HG02610 (cell line): ENCODE measurements at regions not wholly inside any gene's neighbourhood (a gene's known extent, or its start where the extent isn't known, plus 50 kb on each side); places are given as distances from the start of the nearest gene placed in this dataset.
"Not testable (repeated sequence)": the region's sequence is repeated elsewhere in the genome, so short reads cannot be mapped to it uniquely, and the experiment has no call there.

Experiments used
- ATAC-seq: cut with Tn5 transposase; IDR thresholded peaks from one replicate; pipeline ENCODE4 v1.9.1; 2021; ENCODE audit warnings: mild to moderate bottlenecking, moderate library complexity; ENCODE audit not compliant: unreplicated experiment

DNA sequence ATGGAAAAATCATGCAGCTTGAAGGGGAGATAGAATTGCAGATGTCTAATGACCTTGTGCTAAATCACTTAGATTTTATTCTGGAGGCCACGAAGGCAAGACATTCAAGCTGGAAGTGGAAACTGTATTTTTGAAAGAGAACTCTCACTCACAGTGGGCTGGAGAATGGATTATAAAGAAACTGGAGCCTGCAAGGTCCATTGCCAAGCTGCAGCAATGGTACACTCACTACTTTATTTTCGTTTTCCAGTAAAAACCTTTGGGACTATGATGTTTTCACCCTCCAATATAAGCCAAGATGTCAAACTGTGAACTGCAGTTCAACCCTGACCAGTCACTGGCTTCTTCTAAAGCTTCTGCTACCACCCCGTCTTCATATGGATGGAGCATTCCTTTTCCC lies 62.0 kb downstream of the SKIDA1 start:
- no peak for ATAC-seq

DNA sequence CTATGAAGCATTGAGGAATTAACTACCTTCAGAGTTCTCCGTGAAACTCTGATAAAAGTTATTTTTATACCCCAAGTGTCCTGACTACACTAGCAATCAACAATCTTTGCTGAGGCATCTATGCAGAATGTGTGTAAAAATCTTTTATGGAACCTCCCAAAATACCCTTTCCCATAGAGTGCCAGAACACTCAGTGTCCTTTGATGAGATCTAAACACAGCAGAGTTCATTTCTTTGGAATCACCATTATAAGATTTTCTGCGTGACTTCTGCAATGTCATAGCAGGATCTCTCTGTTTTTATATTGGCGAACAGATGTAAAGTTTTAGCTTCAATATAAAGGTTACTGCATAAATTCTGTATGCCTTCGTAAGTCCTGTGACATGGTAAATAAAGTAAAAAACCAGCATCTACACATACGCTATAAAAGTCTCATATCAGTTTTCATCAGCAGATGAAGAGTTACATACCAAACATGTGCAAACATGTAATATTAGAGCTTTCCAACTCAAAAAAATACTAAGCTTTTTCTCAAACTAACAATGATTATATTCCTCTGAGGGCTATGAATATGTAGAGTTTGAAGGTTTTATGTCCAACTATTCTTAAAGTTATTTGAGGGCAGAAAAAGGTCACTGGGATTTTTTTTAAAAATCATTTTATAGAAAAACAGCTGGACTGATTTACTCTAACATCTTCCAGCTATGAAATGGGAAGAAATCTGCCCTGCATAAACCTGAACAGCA lies 67.2 kb downstream of the SKIDA1 start:
- no peak for ATAC-seq

DNA sequence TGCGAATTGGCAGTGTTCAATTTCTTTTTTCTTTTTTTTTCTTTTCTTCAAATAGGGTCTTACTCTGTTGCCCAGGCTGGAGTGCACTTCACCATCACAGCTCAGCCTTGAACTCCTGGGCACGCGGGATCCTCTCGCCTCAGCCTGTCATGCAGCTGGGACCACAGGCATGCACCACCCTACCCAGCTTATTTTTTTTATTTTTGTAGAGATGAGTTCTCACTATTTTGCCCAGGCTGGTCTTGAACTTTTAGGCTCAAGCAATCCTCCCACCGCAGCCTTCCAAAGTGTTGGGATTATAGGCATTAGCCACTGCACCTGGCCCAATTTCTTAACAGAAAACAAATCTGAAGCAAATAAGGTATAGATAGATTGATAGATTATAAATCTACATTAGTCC lies 69.3 kb downstream of the SKIDA1 start:
- ATAC-seq = no peak

DNA sequence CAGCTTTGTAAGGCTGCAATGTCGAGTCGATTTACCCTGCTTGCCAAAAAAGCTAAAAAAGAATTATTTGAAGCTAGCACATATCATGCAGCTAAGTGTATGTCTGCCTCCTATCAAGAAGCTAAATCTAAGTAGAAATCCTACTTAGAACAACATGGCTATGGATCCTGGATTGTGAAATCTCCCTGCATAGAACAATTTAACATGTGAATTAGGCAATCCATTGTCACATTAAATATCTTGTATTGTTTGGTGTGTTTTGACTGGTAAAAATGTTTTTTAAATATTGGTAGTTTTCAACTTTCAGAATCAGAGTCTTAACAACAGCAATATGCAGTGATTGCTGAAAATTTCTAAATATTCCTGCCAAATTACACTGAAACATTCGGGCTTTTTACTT lies 73.3 kb downstream of the SKIDA1 start:
- no peak for ATAC-seq

DNA sequence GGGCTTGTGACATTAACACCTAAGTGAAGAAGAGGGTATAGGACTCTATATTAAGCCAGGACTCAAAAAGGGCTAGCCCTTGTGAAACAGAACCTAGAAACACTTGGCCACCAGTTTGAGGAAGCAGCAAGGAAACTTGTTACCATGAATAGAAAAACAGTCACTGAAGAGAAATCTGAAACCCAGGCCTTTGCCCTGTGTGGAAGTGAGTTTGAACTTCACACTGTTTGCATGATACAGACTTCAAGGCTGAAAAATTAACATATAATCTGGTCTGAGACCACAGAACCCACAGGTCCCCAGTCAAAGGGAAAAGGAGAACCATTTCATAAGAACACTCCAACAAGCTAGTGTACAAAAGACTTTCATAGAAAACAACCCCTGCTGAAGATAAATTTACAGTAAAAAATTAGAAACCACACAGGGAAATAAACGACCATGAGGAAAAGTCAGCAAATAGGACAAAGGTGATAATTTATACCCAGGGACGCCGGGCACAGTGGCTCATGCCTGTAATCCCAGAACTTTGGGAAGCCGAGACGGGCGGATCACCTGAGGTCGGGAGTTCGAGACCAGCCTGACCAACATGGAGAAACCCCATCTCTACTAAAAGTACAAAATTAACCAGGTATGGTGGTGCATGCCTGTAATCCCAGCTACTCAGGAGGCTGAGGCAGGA lies 76.1 kb downstream of the SKIDA1 start:
- no peak for ATAC-seq

DNA sequence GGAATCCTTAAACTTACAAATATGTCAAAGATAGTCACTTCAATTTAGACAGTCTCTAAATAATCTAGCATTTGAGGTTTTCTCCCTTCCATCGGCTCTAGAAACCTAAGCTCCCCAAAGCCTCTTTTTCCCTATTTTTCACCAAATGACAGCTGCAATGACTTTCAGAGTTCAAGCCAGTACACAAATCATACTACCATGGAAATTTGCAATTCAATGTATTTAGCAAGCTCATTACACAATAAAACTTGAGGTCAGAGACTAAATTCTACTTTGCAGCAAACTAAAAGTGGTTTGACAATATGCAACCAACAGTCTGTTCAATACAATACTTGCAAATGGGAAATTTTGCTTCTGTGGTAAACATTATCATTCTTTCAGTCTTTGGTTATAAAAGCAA lies 80.3 kb downstream of the SKIDA1 start:
- ATAC-seq = no peak

DNA sequence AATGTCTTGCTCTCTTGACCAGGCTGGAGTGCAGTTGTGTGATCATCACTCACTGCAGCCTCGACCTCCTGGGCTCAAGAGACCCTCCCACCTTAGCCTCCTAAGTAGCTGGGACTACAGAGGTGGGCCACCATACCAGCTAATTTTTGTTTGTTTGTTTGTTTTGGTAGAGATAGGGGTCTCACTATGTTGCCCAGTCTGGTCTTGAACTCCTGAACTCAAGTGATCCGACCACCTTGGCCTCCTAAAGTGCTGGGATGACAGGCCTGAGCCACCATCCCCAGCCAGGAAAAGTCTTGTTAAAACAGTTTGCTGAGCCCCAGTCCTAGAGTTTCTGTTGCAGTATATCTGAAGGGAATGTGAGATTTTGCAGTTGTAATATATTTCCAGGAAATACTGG lies 83.9 kb downstream of the SKIDA1 start:
- no peak for ATAC-seq

DNA sequence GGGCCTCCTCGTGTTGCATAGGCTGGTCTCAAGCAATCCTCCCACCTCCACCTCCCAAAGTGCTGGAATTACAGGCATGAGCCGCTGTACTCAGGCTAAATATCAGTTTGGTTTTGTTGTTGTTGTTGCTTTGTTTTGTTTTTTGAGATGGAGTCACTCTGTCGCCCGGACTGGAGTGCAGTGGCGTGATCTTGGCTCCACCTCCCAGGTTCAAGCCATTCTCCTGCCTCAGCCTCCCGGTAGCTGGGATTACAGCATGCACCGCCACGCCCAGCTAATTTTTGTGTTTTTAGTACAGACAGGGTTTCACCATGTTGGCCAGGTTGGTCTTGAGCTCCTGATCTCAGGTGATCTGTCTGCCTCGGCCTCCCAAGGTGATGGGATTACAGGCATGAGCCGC lies 86.6 kb downstream of the SKIDA1 start:
- not testable (repeated sequence) for ATAC-seq

DNA sequence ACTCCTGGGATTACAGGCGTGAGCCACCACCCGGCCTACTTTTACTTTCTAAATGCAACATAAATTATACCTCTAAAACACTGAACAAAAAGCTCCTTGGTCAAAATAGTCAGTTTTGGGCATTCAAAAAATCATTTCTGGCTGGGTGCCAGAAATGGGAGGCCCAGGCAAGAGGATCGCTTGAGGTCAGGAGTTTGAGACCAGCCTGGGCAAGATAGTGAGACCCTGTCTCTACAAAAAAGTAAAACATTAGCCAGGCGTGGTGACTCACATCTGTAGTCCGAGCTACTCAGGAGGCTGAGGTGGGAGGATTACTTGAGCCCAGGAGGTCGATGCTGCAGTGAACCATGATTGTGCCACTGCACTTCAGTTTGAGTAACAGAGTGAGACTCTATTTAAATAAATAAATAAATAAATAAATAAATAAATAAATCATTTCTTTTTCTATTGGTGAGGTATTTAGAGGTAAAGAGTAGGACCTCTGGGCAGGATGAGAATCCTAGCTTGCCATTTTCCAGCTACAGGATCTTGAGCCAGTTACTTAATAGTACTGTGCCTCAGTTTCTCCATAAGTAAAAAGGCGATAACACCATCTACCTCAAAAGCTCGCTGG lies 87.6 kb downstream of the SKIDA1 start:
- ATAC-seq = no peak

DNA sequence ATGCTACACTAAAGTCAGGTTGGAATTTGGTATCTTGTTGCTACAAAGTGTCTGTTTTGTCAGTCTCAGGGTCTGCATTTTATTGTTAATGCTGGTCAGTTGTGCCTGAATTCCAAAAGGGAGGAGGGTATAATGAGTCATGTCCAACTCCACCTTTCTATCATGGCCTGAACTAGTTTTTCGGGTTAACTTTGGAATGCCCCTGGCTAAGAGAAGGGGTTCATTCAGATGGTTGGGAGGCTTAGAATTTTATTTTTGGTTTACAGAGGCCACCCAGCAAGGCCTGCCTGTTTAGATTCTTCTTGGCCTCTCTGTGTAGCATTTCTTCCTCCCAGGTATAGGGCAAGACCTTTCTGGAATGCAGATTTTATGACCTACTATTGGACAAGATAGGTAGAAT lies 93.2 kb downstream of the SKIDA1 start:
- ATAC-seq = no peak

DNA sequence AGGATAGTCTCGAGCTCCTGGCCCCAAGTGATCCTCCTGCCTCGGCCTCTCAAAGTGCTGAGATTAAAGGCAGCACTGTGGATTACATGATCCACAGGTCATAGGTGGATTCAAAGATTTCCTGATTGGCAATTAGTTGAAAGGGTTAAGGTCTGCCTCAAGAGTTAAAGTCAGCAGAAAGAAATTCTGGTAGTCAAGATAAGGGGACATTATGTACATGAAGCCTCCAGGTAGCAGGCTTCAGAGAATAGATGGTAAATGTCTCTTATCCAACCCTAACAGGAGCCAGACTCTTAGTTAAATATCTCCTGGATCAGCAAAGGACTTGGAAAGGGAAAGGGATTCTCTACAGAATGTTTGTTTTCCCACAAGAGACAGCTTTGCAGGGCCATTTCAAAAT lies 93.7 kb downstream of the SKIDA1 start:
- ATAC-seq = no peak

DNA sequence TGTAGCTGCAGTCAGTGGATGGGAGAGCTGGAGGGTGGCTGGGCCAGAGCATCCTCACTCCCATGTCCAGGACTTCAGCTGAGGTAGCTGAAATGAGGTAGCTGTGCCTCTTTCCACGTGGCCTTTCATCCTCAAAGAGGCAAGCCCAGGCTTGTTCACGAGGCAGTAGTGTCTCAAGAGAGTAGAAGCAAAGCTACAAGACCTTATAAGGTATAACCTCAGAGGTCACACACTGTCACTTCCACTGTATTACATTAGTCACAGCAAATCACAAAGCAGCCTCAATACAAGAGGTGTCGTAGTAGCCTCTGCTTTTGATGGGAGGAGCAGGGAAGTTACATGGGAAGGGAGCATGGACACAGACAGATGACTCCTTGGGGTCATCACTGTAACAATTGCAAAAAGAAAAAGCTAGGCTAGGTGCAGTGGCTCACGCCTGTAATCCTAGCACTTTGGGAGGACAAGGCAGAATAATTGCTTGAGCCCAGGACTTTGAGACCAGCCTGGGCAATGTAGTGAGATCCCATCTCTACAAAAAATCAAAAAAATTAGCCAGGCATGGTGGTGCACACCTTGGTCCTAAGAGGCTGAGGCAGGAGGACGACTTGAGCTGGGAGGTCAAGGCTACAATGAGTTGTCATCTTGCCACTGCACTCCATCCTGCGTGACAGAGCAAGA lies 97.5 kb downstream of the SKIDA1 start:
- no peak for ATAC-seq

DNA sequence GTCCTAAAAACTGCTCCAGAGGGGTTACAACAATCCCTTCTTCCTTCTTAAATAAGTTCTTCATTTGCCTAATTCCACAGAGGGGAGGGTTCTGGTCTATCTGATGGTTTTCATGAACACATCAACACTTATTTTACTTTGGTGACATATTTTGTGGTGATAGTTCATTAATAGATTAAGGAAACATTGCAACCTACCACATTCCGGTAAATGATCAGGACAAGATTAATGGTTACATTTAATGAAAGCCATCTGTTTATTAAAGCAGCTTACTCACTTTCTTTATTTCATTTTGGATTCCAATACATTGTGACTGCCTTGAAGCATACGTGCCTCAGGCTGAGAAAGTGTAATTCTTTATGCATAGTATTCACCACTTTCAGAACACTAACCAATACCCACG lies 101.0 kb downstream of the SKIDA1 start:
- no peak for ATAC-seq

DNA sequence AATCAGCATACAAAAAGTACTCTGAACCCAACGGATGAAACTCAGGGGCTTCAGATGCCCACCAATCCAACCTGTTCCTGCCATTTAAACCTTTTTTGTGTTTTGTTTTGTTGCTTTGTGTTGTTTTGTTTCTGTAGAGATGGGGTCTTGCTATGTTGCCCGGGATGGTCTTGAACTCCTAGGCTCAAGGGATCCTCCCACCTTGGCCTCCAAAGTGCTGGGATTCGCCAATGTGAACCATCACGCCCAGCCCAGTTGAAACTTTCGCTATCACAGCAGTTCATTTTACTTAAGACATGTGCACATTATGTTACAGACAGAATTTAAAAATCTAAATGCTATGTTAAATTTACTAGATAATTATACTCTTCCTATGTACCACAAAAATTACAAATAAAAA lies 101.6 kb downstream of the SKIDA1 start:
- no peak for ATAC-seq

DNA sequence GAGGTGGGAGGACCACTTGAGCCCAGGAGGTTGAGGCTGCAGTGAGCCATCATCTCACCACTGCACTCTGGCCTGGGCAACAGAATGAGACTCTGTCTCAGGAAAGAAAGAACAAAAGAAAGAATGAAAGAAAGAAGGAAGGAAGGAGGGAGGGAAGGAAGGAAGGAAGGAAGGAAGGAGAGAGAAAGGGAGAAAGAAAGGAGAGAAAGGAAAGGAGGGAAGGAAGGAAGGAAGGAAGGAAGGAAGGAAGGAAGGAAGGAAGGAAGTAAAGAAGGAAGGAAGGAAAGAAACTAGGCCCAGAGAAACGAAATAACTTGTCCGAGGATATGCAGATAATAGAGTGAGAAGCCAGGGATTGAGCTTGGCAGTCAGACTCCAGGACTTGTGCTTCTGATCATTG lies 102.1 kb downstream of the SKIDA1 start:
- no peak for ATAC-seq

DNA sequence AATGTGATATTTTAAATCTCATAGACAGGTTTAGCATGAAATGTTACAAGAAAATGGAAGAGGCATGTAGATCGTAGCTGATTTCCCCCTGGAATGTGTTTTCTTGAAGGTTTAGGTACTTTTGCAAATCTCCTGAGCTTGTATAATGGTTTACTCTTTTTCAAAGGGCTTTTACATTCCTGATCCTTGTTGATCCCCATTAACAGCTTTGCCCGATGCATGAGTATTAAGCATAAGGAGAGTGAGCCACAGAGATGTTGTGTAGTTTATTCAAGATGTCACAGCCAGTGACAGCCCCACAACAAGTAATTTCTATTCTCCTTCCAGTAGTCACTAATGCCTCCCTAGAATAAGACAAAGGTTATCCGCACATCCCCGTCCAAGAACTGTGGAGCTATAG lies 103.7 kb downstream of the SKIDA1 start:
- no peak for ATAC-seq

DNA sequence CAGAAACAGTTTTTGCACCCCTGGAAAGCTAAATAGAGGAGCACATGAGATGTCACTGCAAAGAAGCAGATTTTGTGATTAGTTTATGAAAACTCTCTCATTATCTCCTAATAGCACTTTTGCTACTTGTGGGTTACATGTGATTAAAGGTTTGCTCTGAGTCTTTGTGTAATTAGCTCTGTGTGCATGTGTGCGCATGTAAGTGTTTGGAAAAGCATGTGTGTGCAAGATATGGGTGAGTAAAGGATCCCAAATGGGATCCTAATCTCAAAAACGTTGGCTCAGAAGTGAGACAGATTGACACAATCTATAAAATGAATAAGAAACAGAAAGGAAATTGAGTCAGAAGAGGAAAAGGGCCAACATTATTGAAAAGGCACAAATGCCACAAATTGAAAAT lies 104.5 kb downstream of the SKIDA1 start:
- ATAC-seq = no peak

DNA sequence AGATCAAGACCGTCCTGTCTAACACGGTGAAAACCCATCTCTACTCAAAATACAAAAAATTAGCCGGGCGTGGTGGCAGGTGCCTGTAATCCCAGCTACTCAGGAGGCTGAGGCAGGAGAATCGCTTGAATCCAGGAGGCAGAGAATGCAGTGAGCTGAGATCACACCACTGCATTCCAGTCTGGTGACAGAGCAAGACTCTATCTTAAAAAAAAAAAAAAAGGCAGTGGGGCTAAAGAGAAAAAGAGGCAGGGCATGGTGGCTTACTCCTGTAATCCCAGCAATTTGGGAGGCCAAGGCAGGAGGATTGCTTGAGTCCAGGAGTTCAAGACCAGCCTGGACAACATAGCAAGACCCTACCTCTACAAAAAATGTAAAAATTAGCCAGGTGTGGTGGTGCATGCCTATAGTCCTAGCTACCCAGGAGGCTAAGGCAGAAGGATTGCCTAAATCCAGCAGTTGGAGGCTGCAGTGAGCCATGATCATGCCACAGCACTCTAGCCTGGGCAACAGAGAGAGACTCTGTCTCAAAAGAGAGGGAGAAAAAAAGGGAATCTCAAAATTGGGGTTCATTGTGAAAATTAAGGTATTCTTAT lies 106.4 kb downstream of the SKIDA1 start:
- not testable (repeated sequence) for ATAC-seq

DNA sequence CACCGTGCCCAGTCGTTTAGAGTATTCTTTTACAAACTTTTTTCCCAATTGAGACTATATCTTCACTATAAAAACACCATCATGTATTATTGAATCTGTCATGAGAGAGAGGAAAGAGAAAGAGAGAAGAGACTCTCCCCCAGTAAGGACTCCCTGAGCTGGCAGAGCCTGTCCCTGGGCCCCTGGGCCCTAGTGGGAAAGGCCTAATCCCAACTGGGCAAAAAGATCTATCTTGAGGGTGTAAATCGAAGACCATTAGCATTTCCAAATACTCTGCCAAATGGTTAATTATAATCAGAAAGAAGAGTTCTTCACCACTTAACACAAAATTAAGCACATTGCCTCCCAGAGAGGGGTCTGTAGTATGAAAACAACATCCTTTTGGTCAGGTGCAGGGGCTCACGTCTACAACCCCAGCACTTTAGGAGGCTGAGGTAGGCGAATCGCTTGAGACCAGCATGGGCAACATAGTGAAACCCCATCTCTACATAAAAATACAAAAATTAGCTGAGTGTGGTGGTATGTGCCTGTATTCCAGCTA lies 108.2 kb downstream of the SKIDA1 start:
- ATAC-seq = no peak

DNA sequence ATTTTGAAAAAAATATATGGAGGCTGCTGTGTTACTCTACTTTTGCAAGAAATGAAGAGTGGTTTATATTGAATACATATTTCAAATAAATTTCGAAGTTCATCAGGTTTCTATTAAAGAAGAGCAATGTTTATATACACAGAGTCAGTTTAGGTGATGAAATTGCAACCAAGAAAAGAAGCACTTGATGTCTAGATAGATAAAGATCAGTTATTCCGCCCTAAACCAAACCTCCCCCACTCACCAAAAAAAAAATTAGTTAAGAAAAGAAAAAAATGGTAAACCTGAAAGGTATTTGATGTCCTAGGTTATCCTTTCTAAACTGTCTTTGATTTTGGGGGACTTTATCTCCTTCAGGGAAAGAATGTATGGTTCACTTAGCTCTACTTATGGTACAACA lies 111.8 kb downstream of the SKIDA1 start:
- ATAC-seq = no peak

DNA sequence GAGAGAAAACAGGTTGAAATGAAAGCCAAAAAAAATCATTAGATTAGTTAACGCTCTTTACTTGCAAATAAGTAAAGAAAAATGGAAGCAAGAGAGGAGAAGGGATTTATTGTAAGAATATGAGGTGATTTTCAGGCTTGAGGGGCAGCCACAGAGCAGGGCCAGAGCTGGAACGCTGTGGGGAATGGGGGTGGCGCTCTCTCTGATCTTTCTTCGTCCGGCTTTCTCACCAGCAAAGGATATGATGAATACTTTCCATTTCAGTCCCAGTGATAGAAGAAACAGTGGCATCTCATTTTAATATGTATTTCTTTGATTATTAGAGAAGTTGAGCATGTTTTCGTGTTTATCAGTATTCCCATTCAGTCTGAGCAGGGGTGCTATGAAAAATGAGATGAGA lies 112.2 kb downstream of the SKIDA1 start:
- no peak for ATAC-seq
